Activated CD8-positive, alpha-beta memory T cell treated with anti-CD3 and anti-CD28 coated beads, Interleukin-2, amount 10 ng/mL, durations not matched to agents 7 days and 5 days (primary cell): ENCODE measurements at regions not wholly inside any gene's neighbourhood (a gene's known extent, or its start where the extent isn't known, plus 50 kb on each side); places are given as distances from the start of the nearest gene placed in this dataset.
"Not testable (repeated sequence)": the region's sequence is repeated elsewhere in the genome, so short reads cannot be mapped to it uniquely, and the experiment has no call there.

ENCODE experiments used
- ATAC-seq: fragments of 150-1000 bp; cut with Tn5 transposase; one replicate; pipeline ENCODE4 v1.10.0; 2021; ENCODE audit warnings: moderate library complexity
- CTCF ChIA-PET: fragments of 350-600 bp; sonication (Branson Sonifier 250); formaldehyde crosslinking; loops from one replicate; lab custom pipeline; 2021; ENCODE audit warnings: antibody characterized with exemption; lab: Charles Lee
- DNase-seq: peaks from one replicate; pipeline ENCODE4 v3.0.0-alpha.2; 2020
- H3K27ac Mint-ChIP-seq: one replicate; pipeline ENCODE4 v1.8.0; 2021; ENCODE audit warnings: mild to moderate bottlenecking, mixed read lengths
- H3K27me3 Mint-ChIP-seq: one replicate; pipeline ENCODE4 v1.8.0; 2021; ENCODE audit warnings: mixed read lengths
- H3K36me3 Mint-ChIP-seq: one replicate; pipeline ENCODE4 v1.8.0; 2021; ENCODE audit warnings: mild to moderate bottlenecking, mixed read lengths
- H3K4me1 Mint-ChIP-seq: one replicate; pipeline ENCODE4 v1.8.0; 2021; ENCODE audit warnings: mixed read lengths
- H3K4me3 Mint-ChIP-seq: one replicate; pipeline ENCODE4 v1.8.0; 2021; ENCODE audit warnings: mild to moderate bottlenecking, moderate library complexity, mixed read lengths
- H3K9me3 Mint-ChIP-seq: one replicate; pipeline ENCODE4 v1.8.0; 2022; ENCODE audit warnings: low read depth, mixed read lengths

- Mint-ChIP-seq H3K36me3 (no peaks in the 10 kb centered on the region), H3K27ac (no peak overlapping the region), H3K4me1 (no peaks in the 10 kb centered on the region), H3K27me3 (peaks cover 52% of the 10 kb centered on the region), H3K4me3 (no peak overlapping the region), H3K9me3 (no peaks in the 10 kb centered on the region)
- CTCF ChIA-PET, result no interaction called here
- DNase-seq, result peak; percentile 22
- ATAC-seq, result no peak
Observed at GRCh38 chr3:127420829-127421228, 133.0 kb upstream of the PRR20G start.

DNA sequence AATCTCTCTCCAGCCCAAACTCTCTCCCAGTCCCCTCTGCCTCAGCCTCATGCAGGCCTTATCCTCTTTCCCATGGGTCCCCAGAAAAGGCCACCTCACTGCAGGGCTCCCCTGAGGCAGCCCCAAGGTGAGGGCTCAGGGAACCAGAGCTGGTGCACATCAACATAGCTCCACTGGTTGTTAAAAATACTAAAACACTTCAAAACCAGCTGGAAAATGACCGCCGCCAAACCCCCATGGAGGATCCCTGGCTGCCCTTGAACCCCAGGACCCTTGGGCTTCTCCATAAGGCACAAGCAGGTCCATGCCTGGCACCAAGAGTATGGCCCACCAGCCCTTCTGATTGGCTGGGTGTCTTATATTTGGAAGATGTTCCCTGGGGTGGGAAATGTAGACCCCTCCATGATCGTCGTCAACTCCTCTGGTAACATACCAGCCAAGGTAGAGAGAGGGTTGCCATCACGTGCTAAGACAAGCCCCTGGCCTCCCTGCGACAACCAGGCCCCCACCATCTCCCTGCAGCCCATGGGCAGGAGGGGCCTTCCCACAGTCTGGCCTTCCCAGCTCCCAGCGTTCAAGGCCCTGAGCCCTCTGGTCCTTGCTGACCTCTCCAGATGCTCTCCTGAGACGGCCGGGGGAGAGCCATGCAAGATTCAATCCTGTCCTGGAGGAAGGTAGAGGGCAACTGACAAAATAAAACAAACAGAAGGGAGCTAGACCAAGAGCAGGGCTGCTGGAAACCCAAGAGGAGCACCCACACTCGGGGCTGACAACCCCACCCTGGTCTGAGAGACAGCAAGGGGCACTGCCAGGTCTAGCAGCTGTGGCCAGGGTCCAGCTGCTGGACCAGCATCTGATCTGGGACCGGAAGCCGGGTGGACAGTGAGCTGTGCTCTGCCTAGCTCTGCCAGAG lies 132.1 kb upstream of the PRR20G start:
- Mint-ChIP-seq H3K27me3 (peaks cover 57% of the 10 kb centered on the region), H3K9me3 (no peaks in the 10 kb centered on the region), H3K4me1 (no peaks in the 10 kb centered on the region), H3K27ac (no peak overlapping the region), H3K4me3 (no peak overlapping the region), H3K36me3 (no peaks in the 10 kb centered on the region)
- DNase-seq, result no peak
- CTCF ChIA-PET, result no interaction called here
- ATAC-seq, result no peak

DNA sequence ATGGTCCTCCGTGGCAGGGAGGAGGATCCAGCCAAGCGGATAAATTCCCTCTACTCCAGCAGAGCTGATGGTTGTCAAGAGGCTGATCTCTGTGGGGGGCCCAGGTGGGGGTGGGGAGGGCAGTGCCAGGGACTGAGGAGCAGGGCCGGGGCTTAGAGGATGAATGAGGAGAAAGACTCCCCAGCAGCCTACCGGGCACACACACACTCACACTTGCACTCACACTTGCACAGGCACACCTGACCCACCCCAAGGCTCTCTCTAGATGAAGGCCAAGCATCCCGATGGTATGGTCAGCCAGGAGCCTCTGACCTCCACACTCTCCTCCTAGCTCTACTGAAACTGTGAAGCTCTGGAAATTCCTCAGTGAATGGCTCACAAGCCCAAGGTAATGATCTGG lies 131.3 kb upstream of the PRR20G start:
- H3K9me3 Mint-ChIP-seq, result no peaks in the 10 kb centered on the region
- H3K4me1 Mint-ChIP-seq, result no peaks in the 10 kb centered on the region
- no peak for DNase-seq
- H3K36me3 Mint-ChIP-seq, result no peaks in the 10 kb centered on the region
- CTCF ChIA-PET, result no interaction called here
- H3K27me3 Mint-ChIP-seq, result peaks cover 57% of the 10 kb centered on the region
- no peak overlapping the region for H3K27ac Mint-ChIP-seq
- no peak overlapping the region for H3K4me3 Mint-ChIP-seq
- no peak for ATAC-seq

GRCh38 chr3:127418560-127419147 lies 130.8 kb upstream of the PRR20G start:
- ATAC-seq, result no peak

GRCh38 chr3:127417709-127418559 lies 130.1 kb upstream of the PRR20G start:
- H3K27me3 Mint-ChIP-seq, result peaks cover 60% of the 10 kb centered on the region
- H3K27ac Mint-ChIP-seq, result no peak overlapping the region
- no peak overlapping the region for H3K4me3 Mint-ChIP-seq
- H3K36me3 Mint-ChIP-seq, result no peaks in the 10 kb centered on the region
- CTCF ChIA-PET, result no interaction called here
- H3K9me3 Mint-ChIP-seq, result no peaks in the 10 kb centered on the region
- ATAC-seq, result no peak
- no peak for DNase-seq
- H3K4me1 Mint-ChIP-seq, result no peaks in the 10 kb centered on the region

More at GRCh38 chr3:127418560-127419147, 130.8 kb upstream of the PRR20G start:
- Mint-ChIP-seq H3K4me1 (no peaks in the 10 kb centered on the region), H3K27ac (no peak overlapping the region), H3K27me3 (peaks cover 57% of the 10 kb centered on the region), H3K9me3 (no peaks in the 10 kb centered on the region), H3K36me3 (no peaks in the 10 kb centered on the region), H3K4me3 (no peak overlapping the region)
- CTCF ChIA-PET, result no interaction called here
- DNase-seq, result peak; percentile 21

- DNase-seq (peak; percentile 22), ATAC-seq (no peak)
- CTCF ChIA-PET, result no interaction called here
- no peaks in the 10 kb centered on the region for H3K9me3 Mint-ChIP-seq
- no peak overlapping the region for H3K4me3 Mint-ChIP-seq
- H3K4me1 Mint-ChIP-seq, result no peaks in the 10 kb centered on the region
- H3K27me3 Mint-ChIP-seq, result peaks cover 48% of the 10 kb centered on the region
- no peaks in the 10 kb centered on the region for H3K36me3 Mint-ChIP-seq
- no peak overlapping the region for H3K27ac Mint-ChIP-seq
Observed at GRCh38 chr3:127413871-127414270, 126.0 kb upstream of the PRR20G start.

- Mint-ChIP-seq H3K4me3 (no peak overlapping the region), H3K27ac (no peak overlapping the region), H3K36me3 (no peaks in the 10 kb centered on the region), H3K4me1 (no peaks in the 10 kb centered on the region), H3K9me3 (no peaks in the 10 kb centered on the region), H3K27me3 (peaks cover 42% of the 10 kb centered on the region)
- no peak for DNase-seq
- ATAC-seq, result no peak
- CTCF ChIA-PET, result no interaction called here
Observed at GRCh38 chr3:127413318-127413673, 125.5 kb upstream of the PRR20G start.

- ATAC-seq, result no peak
- DNase-seq, result peak; percentile 18
- Mint-ChIP-seq H3K4me3 (no peak overlapping the region), H3K9me3 (no peaks in the 10 kb centered on the region), H3K4me1 (no peaks in the 10 kb centered on the region), H3K36me3 (no peaks in the 10 kb centered on the region), H3K27me3 (peaks cover 37% of the 10 kb centered on the region), H3K27ac (no peak overlapping the region)
- CTCF ChIA-PET, result no interaction called here
Observed at GRCh38 chr3:127412578-127413317, 124.9 kb upstream of the PRR20G start.

DNA sequence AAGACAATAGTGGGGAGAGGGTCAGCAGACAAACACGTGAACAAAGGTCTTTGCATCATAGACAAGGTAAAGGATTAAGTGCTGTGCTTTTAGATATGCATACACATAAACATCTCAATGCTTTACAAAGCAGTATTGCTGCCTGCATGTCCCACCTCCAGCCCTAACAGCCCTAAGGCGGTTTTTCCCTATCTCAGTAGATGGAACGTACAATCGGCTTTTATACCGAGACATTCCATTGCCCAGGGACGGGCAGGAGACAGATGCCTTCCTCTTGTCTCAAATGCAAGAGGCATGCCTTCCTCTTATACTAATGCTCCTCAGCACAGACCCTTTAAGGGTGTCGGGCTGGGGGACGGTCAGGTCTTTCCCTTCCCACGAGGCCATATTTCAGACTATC lies 124.0 kb upstream of the PRR20G start:
- H3K27me3 Mint-ChIP-seq, result peaks cover 28% of the 10 kb centered on the region
- H3K4me3 Mint-ChIP-seq, H3K9me3 Mint-ChIP-seq, CTCF ChIA-PET, H3K27ac Mint-ChIP-seq, H3K4me1 Mint-ChIP-seq, DNase-seq, H3K36me3 Mint-ChIP-seq, ATAC-seq: not testable (repeated sequence)

- CTCF ChIA-PET, result no interaction called here
- DNase-seq (no peak), ATAC-seq (no peak)
- H3K4me3 Mint-ChIP-seq, result no peak overlapping the region
- no peaks in the 10 kb centered on the region for H3K9me3 Mint-ChIP-seq
- H3K27me3 Mint-ChIP-seq, result peaks cover 21% of the 10 kb centered on the region
- no peaks in the 10 kb centered on the region for H3K36me3 Mint-ChIP-seq
- H3K27ac Mint-ChIP-seq, result no peak overlapping the region
- H3K4me1 Mint-ChIP-seq, result no peaks in the 10 kb centered on the region
Observed at GRCh38 chr3:127411083-127411727, 123.4 kb upstream of the PRR20G start.

DNA sequence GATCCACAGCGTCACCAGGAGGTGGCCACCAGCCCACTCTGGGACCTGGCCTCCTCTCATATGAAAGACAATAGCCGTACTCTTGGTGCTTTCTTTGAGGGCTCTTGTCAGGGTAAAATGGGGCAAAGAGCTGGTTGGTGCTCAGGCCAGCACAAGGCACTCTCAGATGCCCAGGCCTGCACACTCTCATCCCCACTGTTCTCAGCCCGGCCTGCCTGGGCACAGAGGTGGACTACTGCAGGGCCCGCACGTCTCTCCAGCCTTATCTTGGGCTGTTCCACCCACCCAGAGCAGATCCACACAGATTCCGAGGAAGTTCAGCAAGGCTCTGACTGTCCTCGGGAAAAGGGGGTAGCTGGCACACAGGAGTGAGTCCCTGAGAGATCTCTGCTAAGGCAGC lies 122.8 kb upstream of the PRR20G start:
- Mint-ChIP-seq H3K4me3 (no peak overlapping the region), H3K4me1 (no peaks in the 10 kb centered on the region), H3K9me3 (no peaks in the 10 kb centered on the region), H3K27ac (no peak overlapping the region), H3K27me3 (peaks cover 22% of the 10 kb centered on the region), H3K36me3 (no peaks in the 10 kb centered on the region)
- CTCF ChIA-PET, result no interaction called here
- ATAC-seq (no peak), DNase-seq (peak; percentile 31)

DNA sequence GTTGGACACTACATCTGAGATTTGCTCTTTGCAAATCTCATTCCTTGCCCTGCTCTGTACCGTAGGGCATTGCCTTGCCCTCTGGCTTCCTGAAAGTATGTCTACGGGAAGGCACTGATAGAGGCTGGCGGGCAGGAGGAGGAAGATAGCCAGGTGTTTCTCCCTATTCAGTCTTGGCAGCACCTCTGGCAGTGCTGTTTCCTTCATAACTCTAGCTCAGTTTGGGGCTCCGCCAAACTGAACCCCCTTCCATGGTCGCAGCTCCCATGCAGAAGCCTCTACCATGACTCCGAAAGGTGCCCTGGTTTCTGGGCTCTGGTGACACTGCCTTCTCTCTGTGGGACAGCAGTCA lies 122.3 kb upstream of the PRR20G start:
- Mint-ChIP-seq H3K27ac (no peak overlapping the region), H3K4me3 (no peak overlapping the region), H3K27me3 (peaks cover 23% of the 10 kb centered on the region), H3K9me3 (no peaks in the 10 kb centered on the region), H3K4me1 (no peaks in the 10 kb centered on the region), H3K36me3 (no peaks in the 10 kb centered on the region)
- DNase-seq (no peak), ATAC-seq (no peak)
- CTCF ChIA-PET, result no interaction called here
